CD4-positive, alpha-beta T cell treated with Interleukin-17A for 1 hour (primary cell): ENCODE measurements at regions not wholly inside any gene's neighbourhood (a gene's known extent, or its start where the extent isn't known, plus 50 kb on each side); places are given as distances from the start of the nearest gene placed in this dataset.
"Not testable (repeated sequence)": the region's sequence is repeated elsewhere in the genome, so short reads cannot be mapped to it uniquely, and the experiment has no call there.

Experiments
- DNase-seq: peaks from one replicate; pipeline ENCODE4 v3.0.0-alpha.2; 2020

GRCh38 chr10:130352291-130352645, 216.1 kb downstream of the GLRX3 start:
- DNase-seq, result no peak

DNA sequence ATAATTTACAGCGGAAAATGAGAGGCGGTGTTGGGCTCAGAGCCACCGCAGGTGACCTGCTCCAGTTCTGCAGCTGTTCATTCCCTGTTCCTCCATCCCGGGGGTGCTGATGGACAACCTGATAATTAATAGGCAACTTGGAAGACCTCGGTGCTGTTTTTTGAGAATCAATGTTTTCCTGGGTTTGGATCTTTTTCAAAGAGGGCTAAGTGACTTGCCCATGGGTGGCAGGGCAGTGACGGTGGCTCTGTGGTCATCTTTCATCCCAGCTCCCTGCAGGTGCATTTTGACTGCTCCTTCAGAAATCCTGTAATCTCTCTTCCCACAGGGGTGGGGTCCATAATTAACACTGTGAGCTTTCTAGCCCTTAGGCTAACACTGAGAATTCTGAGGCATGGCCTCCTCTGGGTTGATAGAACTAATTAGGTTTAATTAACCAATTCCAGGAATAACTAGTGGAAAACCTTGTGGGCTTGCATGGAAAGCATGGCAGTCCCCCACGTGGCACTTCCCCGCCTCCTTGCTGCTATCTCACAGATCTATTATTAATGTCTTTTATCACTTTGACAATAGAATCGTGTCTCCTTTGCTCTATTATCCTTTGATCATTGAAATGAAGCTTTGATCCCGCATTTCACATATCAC, 217.9 kb downstream of the GLRX3 start:
- no peak for DNase-seq

DNA sequence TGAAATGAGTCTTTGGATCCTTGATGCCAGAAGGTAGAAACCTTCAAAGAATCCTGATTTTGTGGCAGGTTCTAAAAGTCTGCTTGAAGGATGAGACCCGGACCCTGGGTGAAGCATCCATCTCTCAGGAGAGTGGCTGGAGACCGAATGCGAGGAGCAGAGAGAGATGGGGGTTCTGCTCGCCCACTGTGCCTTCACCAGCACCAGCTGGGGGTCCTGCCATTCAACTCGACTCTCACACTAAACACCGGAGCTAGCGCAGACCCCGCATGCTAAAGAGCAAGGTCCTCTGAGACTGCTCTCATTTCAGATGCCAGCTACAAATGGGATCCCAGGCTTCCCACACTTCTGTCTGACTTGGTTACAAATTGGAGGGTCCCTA, 218.4 kb downstream of the GLRX3 start:
- no peak for DNase-seq

DNA sequence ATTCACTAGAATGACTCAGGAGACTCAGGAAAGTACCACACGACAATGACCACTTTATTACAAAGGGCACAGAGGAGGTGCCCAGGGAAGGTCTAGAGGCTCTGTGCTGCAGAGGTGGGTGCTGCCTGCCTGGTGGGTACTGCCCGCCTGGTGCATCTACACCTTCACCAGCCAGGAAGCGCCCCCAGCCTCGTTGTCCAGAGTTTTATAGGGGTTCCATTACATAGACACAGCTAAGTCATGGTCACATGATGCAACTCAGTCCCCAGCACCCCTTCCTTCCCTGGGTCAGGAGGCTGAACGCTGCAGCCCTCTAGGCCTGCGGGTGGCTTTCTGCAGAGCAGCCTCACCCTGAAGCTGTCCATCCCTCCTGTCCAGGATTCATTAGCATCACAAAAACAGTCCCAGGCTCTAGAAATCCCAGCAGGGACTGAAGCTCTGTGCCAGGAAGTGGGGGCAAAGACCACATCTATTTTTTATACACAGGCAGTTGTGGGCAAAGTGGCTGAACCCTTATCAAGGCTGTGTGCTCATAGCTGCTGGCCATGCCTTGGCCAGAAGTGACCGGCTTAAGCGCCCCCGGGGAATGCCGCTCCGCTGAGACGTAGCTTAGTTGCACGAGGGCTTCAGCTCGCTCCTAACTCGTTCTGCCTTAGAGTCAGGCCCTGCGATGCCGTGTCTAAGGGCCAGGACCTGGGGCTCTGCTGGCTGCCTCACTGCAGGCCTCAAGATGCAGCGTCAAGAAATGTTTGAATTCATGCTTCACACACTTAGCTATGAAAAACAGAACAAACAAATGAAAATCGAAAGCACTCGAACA, 219.0 kb downstream of the GLRX3 start:
- no peak for DNase-seq

GRCh38 chr10:130356429-130356828, 220.2 kb downstream of the GLRX3 start:
- not testable (repeated sequence) for DNase-seq

GRCh38 chr10:130357226-130357625, 221.0 kb downstream of the GLRX3 start:
- DNase-seq, result no peak

- no peak for DNase-seq
These were observed 221.8 kb downstream of the GLRX3 start for GRCh38 chr10:130357951-130358350.

GRCh38 chr10:130358981-130359650, 222.9 kb downstream of the GLRX3 start:
- no peak for DNase-seq

- DNase-seq, result no peak
These were observed 223.5 kb downstream of the GLRX3 start for GRCh38 chr10:130359711-130360110.

GRCh38 chr10:130360826-130361311, 224.7 kb downstream of the GLRX3 start:
- no peak for DNase-seq

- no peak for DNase-seq
These were observed 225.3 kb downstream of the GLRX3 start for GRCh38 chr10:130361351-130362105.

GRCh38 chr10:130362308-130362761, 226.1 kb downstream of the GLRX3 start:
- no peak for DNase-seq

DNA sequence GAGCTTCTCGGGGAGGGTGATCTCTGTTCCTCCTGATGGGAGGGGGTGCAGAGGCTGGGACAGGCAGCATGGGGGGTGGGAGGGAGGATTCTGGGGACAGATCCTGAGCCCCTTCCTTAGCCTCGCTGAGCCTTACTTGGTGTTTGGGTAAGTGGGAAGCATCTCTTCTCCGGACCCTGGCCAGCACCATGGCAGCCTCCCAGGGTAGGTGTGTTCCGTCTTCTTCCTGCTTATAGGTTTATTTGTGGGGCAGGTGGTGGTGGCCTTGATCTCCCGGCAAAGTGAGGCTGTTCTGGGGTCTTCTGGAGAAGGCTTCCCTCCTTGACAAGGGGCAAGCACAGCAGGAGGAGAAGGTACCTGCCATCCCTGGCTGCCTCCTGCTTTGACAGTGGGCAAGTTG, 226.9 kb downstream of the GLRX3 start:
- no peak for DNase-seq

DNA sequence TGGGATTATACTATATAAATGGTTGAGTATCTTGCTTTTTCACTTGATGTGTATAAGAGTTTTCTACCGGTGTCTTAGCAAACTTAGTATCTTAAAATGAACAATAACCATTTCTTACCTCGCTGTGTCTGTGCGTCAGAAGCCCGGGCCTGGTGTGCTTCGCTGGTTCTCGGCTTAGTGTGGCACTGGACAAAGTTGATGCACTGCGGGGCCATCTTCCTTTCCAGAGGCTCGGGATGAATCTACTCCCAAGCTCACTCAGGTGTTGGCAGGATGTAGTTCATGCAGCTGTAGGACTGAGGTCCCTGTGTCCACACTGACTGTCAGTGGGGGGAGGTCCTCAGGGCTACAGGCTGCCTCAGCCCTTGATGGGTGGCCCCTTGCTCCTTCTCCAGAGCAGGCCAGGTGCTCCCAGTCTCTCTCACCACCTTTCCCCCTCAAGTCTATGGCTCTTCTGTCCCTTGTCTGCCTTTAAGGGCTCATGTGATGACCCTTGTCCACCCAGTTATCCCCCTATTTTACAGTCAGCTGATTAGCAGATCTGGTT, 227.8 kb downstream of the GLRX3 start:
- DNase-seq, result no peak

DNA sequence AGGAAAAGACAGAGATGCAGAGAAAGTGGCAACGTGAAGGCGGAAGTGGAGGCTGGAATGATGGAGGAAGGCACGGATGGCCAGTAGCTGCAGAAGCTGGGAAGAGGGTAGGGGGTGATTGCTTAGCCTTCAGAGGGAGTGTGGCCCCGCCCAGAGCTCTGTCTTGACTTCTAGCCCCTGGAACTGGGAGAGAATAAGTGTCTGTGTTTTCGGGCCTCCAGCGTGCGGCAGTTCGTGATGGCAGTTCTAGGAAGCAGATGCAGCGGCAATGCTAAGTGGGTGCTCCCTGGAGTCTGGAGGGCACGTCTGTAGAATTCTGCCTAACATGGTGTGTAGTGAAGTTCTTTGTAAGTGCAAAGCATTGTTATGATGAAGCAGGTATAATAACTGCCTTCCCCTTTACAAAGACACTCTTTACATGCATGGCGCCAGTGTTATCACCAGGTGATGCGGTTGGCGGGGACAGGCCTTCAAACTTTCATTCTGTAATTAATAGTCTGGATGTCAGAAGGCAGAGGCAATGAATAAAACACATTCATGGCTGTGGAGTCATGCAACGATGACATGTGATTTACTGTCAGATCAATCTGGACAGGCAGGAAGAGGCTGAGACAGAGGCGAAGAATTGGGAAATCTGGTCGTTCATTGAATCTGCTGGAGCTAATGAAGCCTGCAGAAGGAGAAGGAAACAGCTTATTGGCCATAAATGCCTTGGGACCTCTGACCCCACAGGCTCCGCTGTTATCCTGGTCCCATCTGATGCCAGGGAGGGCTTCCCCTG, 228.6 kb downstream of the GLRX3 start:
- no peak for DNase-seq

DNA sequence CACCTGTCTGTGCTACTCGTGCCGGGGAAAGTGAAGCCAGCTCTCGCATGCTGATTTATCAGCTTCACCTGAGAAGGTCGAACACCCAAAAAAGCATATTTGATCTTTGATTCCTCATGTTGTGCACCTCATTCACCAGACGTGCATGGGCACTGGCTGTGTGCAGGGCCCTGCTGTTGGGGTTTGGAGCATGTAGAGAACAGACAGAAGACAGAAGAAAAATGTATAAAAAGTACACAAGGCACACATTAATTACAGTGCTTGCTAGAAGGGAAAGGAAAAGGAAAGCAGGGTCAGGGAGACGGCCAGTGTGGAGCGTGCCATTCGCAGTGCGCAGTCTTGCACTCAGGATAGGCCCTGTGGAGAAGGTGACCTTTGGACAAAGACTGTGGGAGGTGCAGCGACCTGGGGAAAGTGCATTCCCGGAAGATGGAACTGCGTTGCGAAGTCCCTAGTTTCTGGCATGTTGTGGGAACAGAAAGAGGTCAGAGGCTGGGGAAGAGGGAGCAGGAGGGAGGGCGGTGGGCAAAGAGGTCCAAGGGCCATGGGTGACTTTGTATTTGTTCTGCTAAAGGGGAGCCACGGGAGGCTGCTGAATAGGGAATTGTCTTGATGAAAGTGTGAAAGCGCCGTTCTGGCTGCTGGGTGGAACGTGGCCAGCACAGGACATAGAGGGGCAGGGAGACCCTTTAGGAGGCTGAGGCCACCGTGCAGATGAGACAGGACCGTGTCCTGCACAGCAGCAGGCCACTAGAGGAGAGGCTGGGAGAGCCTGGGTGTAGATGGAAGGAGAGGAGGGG, 232.8 kb downstream of the GLRX3 start:
- DNase-seq, result no peak

DNA sequence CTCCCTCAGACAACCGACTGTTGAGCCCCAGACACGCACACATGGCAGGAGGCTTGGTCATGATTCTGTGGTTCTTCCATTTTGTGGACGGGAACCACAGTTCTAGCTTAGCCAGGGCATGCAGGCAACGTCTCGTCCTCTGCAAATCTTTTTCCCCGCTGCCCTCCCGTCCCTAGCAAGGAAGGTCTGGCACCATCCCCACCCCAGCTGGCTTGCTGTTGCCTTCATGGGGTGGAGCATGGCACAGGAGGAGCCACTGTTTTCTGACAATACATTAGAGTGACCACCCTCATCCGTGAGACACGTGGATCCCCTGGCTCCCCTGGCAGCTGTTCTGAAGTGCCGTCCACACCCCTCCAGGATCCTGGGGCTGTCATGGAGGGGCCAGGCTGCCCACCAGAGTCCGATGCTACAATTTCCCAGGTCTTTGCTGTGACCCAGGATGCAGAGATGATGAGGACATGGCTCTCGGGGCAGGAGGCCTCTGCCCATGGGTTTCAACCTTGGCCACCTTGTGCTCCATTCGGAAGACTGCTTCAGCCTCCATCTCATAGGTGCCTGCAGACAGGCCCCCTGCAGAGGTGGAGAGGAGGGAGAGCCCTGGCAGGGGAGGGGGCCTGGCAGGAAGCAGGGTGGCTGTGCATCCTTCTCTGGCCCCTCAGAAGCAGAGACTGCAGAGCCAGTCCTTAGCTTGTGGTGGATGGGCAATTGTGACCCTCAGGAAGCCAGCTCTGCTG, 233.6 kb downstream of the GLRX3 start:
- no peak for DNase-seq

GRCh38 chr10:130370721-130371120, 234.5 kb downstream of the GLRX3 start:
- no peak for DNase-seq

GRCh38 chr10:130371156-130371555, 235.0 kb downstream of the GLRX3 start:
- DNase-seq, result no peak

DNA sequence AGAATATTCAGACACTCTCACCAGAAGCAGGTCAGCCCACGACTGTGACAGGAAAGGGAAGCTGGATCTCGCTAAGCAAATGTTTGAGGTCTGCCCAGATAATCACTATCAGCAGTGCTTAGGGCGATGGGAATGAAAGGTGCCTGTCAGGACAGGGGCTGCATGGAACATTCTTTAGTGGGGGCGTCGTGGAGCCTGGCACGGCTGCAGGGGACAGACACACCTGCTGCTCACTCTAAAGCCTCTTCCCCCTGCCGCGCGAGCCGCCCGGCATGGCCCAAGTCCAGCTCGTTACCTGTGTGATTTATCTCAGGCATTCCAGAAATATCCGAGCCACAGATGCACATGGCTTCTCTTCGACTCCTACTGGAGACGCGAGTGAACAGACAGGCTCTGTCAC, 235.5 kb downstream of the GLRX3 start:
- no peak for DNase-seq
